ENCODE measurements at regions not wholly inside any gene's neighbourhood (a gene's known extent, or its start where the extent isn't known, plus 50 kb on each side); places are given as distances from the start of the nearest gene placed in this dataset.
A peak's percentile ranks its signal among the peaks of the same experiment; 100 is the strongest.

DNA sequence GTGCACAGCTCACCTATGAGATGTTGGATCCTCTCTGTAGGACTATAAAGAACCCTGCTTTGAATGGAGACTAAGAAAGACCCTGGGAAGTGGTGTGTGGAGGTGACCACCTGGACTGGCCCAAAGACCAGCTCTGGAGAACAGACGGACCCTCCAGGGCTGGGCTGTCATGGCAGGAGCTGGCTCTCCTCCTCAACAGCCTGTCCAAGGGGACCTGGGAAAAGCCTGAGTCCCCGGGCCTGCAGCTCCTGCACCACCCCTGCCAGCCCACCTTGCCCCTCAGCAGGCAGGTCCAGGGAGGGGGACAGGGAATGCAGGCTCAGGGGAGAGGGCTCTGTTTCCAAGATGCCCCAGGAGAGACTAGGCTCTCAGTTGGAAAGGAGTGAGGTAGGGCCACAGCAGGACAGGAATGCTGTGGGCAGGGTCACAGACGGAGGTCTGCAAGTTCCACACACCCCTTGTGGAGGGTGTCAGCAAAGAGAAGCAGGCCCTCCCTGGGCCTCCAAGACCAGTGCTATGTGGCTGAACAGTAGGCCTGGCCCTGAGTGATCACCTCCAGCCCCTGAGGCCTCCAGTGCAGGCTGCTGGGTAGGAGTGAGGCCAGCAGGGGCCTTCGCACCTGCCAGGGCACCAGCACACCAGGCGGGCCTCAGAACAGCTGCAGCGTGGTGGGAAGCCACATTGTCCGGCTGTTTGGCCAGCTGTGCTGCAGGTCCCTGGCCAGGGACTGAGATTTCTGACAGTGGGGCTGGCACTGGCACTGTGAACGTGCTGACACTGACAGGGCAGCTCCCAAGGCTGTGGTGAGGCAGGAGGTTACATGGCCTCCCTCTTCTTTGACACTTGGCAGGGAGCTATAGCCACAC lies 86.4 kb upstream of the OTOS start:
- DNase-seq = no peak

- DNase-seq = no peak
Measured at GRCh38 chr2:240227538-240228428, 87.3 kb upstream of the OTOS start.

DNA sequence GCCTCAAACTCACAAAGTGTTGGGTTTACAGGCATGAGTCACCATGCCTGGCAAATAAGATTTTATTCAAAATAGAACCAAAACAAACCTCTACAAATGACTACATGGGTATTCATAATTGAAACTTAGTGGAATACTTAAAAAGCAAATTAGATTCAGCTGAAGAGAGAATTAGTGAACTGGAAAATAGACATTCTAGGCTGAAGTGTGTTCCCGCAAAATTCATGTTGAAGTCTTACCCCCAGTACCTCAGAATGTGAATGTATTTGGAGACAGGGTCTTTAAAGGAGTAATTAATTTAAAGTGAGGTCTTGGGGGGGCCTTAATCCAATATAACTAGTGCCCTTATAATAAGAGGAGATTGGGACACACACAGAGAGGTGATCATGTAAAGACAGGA lies 88.5 kb upstream of the OTOS start:
- DNase-seq = no peak

GRCh38 chr2:240229603-240230235 lies 89.3 kb upstream of the OTOS start:
- DNase-seq = no peak

DNA sequence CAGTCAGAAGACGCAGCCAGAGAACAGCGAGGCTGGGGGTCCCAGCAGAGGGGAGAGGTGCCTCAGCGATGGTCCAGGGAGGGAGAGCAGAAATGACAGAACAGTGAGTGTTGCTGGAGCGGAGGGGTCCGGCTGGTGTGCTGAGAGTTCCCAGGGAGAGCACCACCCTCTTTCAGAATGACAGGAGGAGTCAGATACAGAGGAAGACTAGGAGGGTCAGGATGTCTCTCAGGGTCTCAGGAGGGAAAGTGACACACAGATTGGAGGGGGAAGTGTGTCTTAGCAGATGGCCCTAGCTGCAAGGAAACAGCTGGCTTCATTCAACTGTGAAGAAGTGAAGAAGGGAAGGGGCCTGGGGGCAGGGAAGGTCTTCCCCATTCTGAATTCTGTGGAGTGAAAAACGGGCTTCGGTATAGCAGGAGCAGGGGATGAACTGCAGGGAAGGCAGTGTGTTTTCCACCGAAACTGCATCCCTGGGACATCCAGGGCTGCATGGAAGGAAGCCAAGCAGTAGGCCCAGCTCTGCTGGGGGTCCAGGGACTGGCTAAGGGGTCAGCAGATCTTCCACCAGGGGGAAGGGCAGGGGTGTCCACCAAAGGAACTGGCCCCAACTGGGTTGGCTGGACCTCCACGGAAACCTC lies 90.0 kb upstream of the OTOS start:
- DNase-seq = no peak

- no peak for DNase-seq
Measured at GRCh38 chr2:240231838-240232244, 91.4 kb upstream of the OTOS start.

DNA sequence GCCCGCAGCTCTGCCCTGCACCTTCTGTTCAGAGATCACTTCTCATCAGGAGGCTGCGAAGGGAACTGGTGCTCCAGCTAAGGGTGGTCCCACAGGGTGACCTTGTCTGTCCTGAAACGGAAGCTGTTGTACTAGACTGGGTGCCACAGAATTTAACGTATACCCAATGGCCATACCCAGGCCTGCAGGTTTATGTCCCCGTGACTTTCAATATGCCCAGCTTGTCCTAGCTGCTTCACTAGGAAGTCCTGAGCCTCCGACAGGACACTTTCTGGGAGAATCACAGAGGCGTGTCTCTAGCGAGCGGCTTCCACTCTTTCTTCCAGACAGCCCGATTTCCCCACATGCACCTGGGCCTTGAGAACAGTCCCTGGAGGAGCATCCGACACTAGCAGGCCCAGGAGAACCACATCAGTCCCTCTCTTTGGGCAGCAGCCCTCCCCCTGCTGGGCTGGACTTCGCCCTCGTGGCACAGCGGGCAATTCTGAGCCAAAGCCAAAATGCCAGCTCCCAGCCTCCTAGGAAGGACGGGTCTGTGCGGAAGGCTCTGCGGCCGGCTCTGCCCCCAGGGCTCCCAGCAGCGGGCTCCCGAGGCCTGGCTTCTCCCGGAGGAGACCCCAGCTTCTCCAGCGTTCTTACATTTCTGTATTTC lies 91.9 kb upstream of the OTOS start:
- DNase-seq = no peak

DNA sequence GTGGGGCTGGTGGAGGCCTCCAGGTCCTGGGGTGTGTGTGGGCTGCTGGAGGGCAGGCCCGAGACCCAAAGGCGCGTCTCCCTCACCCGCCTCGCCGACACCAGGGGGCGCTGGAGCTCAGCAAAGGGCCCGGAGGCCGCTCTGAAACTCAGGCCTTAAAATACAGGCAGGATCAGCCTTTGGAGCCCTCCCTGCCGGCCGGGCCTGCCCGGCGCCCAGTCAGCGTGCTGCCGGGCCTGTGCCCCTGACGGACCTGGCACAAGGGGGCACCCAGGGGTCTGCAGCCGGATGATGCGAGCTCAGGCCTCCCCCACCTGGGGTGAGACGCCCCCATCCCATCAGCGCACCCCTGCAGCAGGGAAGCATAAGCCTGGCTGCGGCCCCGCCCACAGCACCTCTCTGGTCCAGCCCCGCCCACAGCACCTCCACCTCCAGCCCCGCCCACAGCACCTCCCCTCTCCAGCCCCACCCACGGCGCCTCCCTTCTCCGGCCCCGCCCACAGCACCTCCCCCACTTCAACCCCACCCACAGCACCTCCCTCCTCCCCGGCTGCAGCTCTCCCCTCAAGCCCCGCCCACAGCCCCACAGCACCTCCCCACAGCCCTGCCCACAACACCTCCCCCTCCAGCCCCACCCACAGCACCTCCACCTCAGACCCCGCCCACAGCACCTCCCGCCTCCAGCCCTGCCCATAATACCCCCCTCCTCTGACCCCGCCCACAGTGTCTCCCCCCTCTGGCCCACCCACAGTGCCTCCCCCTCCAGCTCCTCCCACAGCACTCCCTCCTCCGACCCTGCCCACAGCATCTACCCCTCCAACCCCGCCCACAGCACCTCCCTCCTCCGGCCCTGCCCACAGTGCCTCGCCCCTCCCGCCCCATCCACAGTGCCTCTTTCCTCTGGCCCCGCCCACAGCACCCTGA lies 92.8 kb upstream of the OTOS start:
- DNase-seq = peak; percentile 45

- DNase-seq = no peak
Measured at GRCh38 chr2:240233885-240234502, 93.5 kb upstream of the OTOS start.

- no peak for DNase-seq
Measured at GRCh38 chr2:240234503-240234951, 94.1 kb upstream of the OTOS start.

- DNase-seq = no peak
Measured at GRCh38 chr2:240235149-240235803, 94.8 kb upstream of the OTOS start.

- no peak for DNase-seq
Measured at GRCh38 chr2:240235811-240236210, 95.4 kb upstream of the OTOS start.

- DNase-seq = no peak
Measured at GRCh38 chr2:240236217-240237111, 96.0 kb upstream of the OTOS start.

GRCh38 chr2:240237609-240238174 lies 97.2 kb upstream of the OTOS start:
- DNase-seq = no peak

GRCh38 chr2:240238201-240238600 lies 97.7 kb upstream of the OTOS start:
- no peak for DNase-seq

DNA sequence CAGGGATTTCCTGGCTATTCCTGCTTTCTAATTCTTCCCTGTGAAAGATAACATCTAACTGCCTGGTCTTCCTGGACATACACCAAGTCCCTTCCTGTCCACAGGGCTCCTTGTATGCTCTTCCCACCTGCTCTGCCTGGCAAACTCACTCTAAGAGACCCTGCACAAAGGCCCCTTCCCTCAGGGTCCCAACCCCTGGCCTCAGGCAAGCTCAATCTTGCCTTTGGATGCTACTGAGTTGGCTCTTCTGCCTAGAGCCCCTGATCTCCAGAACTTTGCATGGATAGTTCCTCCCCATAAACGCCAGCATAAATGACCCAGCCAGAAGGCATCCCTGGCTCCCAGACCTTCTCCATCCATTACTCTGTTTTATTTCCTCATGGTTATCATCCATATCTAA lies 98.3 kb upstream of the OTOS start:
- no peak for DNase-seq

DNA sequence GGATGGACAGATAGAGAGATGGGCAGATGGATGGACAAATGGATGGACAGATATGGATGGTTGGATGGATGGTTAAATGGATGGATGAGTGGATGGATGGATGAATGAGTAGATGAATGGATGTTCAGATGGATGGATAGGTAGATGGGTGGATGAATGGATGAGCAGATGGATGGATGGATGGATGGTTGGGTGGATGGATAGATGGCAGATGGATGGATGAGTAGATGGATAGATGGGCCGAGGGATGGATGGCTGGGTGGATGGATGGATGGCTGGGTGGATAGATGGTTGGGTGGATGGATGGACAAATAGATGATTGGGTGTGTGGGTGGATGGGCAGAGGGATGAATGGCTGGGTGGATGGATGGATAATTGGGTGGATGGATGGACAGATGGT lies 98.9 kb upstream of the OTOS start:
- DNase-seq = no peak
